WTC11 (cell line): ENCODE measurements at regions not wholly inside any gene's neighbourhood (a gene's known extent, or its start where the extent isn't known, plus 50 kb on each side); places are given as distances from the start of the nearest gene placed in this dataset.

Experiments used
- ATF6 ChIP-seq: sonication (generic); formaldehyde crosslinking; IDR thresholded peaks from 2 replicates; pipeline ENCODE4 v1.8.1; 2023; ENCODE audit warnings: mild to moderate bottlenecking, missing genetic modification reagents
- ELF4 ChIP-seq: sonication (generic); formaldehyde crosslinking; IDR thresholded peaks from 2 replicates; pipeline ENCODE4 v1.8.1; 2022; ENCODE audit warnings: low read depth, mild to moderate bottlenecking, moderate library complexity, missing genetic modification reagents
- TF ChIP-seq, protein P1 (sequence below): sonication (generic); formaldehyde crosslinking; IDR thresholded peaks from 2 replicates; pipeline ENCODE4 v1.8.1; 2022; ENCODE audit warnings: mild to moderate bottlenecking, missing genetic modification reagents, moderate library complexity, borderline replicate concordance
- TF ChIP-seq, protein P2 (sequence below): fragments of 200-600 bp; IDR thresholded peaks from 2 replicates; pipeline ENCODE4 v1.8.0; 2022; ENCODE audit warnings: antibody characterized with exemption

GRCh38 chrX:122475306-122475705 lies 708.8 kb upstream of the GRIA3 start:
- TF ChIP-seq ELF4 (no peak), ATF6 (no peak)
- TF ChIP-seq, protein P1, sequence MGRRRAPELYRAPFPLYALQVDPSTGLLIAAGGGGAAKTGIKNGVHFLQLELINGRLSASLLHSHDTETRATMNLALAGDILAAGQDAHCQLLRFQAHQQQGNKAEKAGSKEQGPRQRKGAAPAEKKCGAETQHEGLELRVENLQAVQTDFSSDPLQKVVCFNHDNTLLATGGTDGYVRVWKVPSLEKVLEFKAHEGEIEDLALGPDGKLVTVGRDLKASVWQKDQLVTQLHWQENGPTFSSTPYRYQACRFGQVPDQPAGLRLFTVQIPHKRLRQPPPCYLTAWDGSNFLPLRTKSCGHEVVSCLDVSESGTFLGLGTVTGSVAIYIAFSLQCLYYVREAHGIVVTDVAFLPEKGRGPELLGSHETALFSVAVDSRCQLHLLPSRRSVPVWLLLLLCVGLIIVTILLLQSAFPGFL (CRISPR knock-in tag), result no peak
- TF ChIP-seq, protein P2, sequence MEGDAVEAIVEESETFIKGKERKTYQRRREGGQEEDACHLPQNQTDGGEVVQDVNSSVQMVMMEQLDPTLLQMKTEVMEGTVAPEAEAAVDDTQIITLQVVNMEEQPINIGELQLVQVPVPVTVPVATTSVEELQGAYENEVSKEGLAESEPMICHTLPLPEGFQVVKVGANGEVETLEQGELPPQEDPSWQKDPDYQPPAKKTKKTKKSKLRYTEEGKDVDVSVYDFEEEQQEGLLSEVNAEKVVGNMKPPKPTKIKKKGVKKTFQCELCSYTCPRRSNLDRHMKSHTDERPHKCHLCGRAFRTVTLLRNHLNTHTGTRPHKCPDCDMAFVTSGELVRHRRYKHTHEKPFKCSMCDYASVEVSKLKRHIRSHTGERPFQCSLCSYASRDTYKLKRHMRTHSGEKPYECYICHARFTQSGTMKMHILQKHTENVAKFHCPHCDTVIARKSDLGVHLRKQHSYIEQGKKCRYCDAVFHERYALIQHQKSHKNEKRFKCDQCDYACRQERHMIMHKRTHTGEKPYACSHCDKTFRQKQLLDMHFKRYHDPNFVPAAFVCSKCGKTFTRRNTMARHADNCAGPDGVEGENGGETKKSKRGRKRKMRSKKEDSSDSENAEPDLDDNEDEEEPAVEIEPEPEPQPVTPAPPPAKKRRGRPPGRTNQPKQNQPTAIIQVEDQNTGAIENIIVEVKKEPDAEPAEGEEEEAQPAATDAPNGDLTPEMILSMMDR, result no peak
